ENCODE measurements at regions not wholly inside any gene's neighbourhood (a gene's known extent, or its start where the extent isn't known, plus 50 kb on each side); places are given as distances from the start of the nearest gene placed in this dataset.
A peak's percentile ranks its signal among the peaks of the same experiment; 100 is the strongest.

- TF ChIP-seq, protein P1, sequence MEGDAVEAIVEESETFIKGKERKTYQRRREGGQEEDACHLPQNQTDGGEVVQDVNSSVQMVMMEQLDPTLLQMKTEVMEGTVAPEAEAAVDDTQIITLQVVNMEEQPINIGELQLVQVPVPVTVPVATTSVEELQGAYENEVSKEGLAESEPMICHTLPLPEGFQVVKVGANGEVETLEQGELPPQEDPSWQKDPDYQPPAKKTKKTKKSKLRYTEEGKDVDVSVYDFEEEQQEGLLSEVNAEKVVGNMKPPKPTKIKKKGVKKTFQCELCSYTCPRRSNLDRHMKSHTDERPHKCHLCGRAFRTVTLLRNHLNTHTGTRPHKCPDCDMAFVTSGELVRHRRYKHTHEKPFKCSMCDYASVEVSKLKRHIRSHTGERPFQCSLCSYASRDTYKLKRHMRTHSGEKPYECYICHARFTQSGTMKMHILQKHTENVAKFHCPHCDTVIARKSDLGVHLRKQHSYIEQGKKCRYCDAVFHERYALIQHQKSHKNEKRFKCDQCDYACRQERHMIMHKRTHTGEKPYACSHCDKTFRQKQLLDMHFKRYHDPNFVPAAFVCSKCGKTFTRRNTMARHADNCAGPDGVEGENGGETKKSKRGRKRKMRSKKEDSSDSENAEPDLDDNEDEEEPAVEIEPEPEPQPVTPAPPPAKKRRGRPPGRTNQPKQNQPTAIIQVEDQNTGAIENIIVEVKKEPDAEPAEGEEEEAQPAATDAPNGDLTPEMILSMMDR (IDR thresholded peaks at IDR 0.05), result peak in 4 of 12 donors; percentile 5 to 26 (median 10)
- no peak for TF ChIP-seq POLR2A (IDR thresholded peaks at IDR 0.05)
Observed at GRCh38 chr6:81834141-81834681, 81.7 kb upstream of the TENT5A start.
